Left colon (tissue), 2 donors: ENCODE measurements at regions not wholly inside any gene's neighbourhood (a gene's known extent, or its start where the extent isn't known, plus 50 kb on each side); places are given as distances from the start of the nearest gene placed in this dataset.

ENCODE experiments used
- ATAC-seq: fragments of 200-7000 bp; cut with Tn5 transposase; one replicate; pipeline ENCODE4 v1.9.1; 2020; ENCODE audit warnings: mild to moderate bottlenecking, moderate library complexity
- DNase-seq, 2 donors: peaks; one replicate each; pipeline ENCODE4 v3.0.0-alpha.2; 2020
- intact Hi-C, 2 donors: fragments of 100-400 bp; cut with DNase I in 1 of 2; cut with micrococcal nuclease in 1 of 2; formaldehyde crosslinking; loops; one replicate each; pipeline versions ENCODE4 v1.11.2 to v1.14.0; 2022; cut with DNase I, micrococcal nuclease
- donor health status: DM: no; HTN: no; CAD: no.
- donor health status: DM: yes; HTN: yes; CAD: no.

DNA sequence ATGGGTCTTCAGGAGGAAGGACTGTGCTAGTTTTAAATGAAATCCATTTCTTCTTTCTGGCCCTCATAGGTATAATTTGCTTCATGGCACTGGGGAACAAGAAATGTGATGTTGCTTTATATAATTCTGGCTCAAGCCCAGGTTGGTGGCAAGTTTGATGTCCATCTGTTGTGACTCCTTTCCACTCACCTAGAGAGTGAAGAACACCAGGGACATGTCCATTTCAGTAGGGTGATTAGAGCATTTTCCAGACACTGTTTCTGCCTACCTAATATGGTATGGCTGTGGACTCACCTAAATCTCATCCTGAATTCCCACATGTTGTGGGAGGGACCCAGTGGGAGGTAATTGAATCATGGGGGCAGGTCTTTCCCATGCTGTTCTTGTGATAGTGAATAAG, 278.1 kb downstream of the LMX1A start:
- ATAC-seq (no peak), DNase-seq (no peak)
- intact Hi-C loops: loop anchor here in 1 of 2 donors (10.0 kb wide), 1 partner anchor 1544 kb away; no protein-coding TSS in a partner anchor

DNA sequence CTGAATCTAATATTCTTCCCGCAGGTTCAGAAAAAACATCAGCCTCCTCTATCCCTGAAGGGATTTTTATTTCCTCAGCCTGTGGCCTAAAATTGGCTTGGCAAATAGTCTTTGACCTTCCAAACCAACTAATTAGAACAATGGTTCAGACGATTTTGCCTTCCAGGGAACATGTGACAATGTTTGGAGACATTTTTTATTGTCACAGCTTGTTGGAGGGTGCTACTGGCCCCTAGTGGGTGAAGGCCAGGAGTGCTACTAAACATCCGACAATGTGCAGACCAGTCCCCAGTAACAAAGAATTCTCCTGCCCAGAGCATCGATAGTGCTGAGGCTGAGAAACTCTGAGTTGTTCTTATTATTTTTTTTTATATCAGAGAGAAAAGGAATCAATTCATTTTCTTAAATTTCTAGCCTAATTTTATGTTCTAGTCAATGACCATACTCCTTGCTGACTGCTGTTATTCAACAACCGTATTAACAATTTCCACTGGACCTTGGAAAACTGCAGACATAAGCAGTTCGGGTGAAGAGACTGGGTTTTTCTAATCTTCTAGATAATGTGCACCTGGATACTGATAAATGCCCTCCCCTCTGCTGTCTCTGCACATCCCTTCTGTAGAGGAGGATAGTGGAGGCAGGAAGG, 280.7 kb downstream of the LMX1A start:
- intact Hi-C loops: loop anchor here in 1 of 2 donors (10.0 kb wide), 1 partner anchor 1541 kb away; no protein-coding TSS in a partner anchor
- peak; percentile 41 for ATAC-seq
- no peak for DNase-seq

DNA sequence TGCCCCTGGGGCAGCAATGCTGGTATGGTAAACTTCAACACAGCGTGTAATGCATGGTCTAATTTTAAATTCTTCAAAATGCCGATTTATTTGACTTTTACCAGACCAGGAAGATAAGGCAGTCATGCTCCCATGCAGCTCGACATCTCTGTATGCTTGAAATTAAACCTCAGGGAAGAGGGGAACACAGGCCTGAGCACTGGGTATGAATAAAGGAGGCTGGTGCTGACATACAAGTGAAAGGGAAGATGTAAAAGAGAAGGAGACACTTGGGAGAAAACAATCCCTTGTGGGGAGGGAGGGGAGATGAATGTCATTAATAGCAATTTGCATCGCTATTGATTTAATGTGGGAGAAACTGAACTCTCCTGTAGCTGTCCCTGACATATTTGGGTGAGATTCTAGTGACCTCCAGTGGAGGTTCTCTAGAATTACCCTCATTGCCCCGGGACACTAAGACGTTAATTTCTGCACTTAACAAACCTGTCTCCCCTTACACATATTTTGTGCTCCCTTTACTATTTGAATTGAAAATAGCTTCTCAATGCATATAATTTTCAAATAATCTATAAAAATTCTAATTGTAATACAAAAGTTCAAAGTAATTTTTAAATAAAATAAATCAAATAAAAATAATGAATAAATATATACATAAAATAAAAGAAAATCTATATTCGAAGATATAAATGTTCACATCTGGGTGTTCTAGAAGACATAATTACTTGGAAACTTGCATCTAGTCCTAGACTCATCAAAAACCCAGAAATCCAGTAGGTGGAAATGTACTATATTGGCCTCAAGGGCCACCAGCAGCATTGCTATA, 283.1 kb downstream of the LMX1A start:
- DNase-seq: no peak
- ATAC-seq: peak; percentile 53
- intact Hi-C loops: loop anchor here in 1 of 2 donors (10.0 kb wide), 1 partner anchor 1539 kb away; no protein-coding TSS in a partner anchor

DNA sequence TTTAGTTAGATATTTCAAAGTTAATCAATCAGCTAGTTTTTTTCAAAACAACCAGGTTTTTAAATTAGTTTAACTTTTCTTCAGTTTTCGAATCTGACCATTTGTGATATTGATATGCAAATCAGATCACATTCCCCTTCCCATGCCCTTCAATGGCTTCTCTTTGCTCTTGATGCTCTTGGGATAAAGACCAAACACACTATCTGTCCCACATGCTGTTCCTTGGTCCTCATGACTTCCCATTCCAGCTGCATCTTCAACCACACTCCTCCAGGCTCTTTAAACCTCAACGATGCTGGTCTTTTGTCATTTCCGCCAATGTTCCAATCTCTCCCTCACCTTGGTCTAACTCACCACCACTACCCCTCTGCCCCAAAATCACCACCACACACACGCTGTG, 285.8 kb downstream of the LMX1A start:
- intact Hi-C loops: loop anchor here in 1 of 2 donors (10.0 kb wide), 1 partner anchor 1536 kb away; no protein-coding TSS in a partner anchor
- DNase-seq (no peak), ATAC-seq (no peak)

DNA sequence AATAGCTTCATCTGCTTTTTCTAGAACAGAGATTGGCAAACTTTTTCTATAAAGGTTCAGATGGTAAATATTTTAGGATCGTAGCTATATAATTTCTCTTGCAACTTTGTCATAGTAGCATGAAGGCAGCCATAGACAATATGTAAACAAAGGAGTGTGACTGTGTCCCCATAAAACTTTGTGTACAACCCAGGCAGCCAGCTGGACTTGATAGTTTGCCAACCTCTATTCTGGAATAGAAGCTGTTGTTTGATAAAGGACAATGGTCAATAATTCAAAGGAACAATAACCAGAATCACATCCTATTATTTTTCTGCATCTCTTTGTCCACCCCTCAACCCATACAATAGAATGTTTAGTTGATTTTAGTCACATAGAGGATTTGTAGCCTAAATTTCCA, 286.7 kb downstream of the LMX1A start:
- intact Hi-C loops: loop anchor here in 1 of 2 donors (10.0 kb wide), 1 partner anchor 1535 kb away; no protein-coding TSS in a partner anchor
- peak; percentile 94 for ATAC-seq
- peak; percentile 23 to 40 for DNase-seq

DNA sequence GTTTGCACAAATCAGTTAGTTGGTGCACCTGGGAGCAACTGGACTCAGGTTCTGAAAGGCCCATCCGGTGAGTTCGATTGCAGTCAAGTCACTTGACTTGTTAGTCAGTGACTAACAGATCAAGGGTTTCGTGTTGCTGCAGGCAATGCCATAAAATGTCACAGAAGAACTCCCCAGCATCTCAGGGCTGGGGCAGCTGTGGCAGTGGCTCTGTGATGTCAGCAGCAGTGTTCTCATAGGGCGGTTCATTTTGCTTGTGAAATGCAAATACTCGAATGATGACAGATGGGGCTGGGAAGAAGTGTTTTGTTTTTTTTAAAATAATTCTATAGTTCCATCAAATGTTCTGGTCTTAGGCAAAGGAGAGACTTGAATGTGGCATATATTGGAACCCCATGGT, 287.8 kb downstream of the LMX1A start:
- DNase-seq (no peak), ATAC-seq (peak; percentile 61)
- intact Hi-C loops: no loop called here

DNA sequence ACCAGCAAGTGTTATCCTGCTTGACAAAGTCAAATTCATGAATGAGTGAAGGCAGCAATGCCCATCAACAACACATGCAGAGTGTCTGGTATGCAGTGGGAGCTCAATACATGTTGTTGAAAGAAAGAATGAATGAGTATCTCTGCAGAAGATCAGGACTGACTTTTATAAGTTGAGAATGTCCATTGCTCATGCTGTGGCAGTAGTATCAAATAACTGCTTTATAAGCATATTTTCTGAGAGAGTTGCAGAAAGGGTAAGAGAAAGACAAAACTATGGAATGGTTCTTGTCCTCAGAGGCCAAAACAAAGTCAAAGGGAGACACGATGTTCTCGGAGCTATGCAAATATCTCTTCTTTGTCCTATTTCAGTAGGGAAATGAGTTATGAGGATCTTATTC, 288.7 kb downstream of the LMX1A start:
- DNase-seq (no peak), ATAC-seq (no peak)
- intact Hi-C loops: no loop called here

DNA sequence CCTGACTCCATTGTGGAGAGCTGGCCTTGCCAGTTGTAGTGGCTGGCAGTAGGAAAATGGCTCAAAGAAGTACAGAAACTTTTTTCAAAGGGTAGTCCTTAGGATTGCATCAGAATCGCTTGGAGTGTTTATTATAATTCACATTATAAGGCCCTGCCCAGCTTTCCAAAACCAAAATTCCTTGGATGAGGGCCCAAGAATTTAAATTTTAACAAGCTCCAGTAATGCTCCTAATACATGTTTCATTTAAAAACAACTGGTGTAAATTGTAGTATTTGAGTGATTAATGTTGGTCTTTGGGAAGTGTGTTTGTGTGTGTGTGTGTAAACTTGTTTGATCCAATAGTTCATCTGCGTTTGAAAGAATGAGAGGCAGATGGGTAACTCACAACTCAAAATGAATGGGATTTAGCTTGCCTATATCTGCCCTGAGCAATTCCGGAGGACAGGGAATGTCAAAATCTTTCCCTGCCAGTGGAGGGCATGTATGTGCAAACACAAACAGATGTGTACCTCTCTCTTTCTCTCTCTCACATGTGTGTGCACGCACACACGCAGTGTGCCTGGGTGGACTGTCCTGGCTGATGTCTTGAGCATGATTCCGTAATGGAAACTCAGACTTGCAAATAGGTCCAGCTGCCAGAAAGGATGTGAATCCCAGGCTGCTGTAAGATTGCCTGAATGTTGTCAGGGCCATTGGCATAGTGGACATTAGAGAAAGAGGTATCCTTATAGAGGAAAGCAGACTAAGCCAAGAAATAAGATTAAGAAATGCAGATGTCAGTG, 293.1 kb downstream of the LMX1A start:
- ATAC-seq (no peak), DNase-seq (no peak)
- intact Hi-C loops: no loop called here

DNA sequence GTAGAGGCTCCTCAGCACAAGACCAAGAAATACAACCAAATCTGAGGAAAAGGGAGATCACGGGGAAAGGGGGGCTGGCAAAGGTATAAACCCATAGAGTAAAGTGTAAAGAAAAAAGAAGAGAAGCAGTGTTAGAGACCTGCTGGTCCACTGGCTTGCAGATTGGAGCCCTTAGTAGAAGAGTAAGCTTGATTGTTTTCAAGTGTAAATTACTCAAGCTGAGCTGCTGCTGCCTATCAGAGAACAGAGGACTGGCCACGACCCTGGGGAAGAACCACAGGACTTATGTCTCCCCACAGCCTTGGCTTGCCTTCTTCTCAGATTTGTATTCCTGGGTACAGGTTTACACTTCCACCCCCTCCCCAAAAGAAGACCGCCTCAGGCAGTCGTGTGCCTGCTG, 294.2 kb downstream of the LMX1A start:
- no peak for DNase-seq
- intact Hi-C loops: no loop called here
- ATAC-seq: no peak

DNA sequence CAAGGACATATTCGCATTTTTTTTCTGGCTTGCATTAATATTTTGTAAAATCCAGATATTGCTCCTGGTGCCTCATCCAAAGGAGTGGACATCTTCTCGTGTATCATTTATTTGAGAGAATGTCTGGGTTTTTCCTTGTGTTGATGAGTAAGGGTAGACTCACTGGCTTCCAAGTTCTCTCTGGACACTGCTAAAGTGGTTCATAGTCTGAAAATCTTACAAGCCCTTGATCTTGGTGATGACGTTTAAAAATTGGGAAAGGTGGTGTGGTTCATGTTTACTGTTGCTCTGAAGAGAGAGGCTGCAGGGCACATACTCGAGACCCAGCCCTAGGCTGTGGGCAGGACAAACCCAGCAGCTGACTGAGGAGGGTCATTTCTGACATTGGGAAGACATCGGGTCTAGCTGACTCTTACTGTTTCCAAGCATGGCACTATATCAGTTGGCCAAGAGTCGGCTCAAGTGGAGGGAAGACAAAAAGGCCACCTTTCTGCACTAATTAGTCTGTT, 296.2 kb downstream of the LMX1A start:
- intact Hi-C loops: no loop called here
- ATAC-seq: no peak
- no peak for DNase-seq

DNA sequence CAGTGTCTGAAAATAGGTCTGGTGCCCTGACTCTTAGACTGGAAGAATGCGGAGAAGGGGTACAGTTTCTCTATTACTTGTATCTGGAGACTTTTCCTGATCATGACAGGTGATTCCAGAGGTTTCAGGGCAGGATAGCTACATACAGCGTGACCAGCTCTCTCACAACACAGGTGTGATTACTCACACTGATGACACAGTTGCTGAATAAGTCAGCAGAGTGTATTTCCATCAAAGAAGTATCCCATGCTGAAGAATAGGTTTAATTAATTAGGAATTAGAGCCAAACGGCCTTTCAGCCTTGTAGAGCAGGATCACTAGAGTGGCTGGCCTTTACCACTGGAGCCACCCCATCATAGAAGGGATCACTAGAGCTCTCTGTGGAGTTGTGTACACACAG, 298.6 kb downstream of the LMX1A start:
- DNase-seq (no peak), ATAC-seq (no peak)
- intact Hi-C loops: no loop called here

DNA sequence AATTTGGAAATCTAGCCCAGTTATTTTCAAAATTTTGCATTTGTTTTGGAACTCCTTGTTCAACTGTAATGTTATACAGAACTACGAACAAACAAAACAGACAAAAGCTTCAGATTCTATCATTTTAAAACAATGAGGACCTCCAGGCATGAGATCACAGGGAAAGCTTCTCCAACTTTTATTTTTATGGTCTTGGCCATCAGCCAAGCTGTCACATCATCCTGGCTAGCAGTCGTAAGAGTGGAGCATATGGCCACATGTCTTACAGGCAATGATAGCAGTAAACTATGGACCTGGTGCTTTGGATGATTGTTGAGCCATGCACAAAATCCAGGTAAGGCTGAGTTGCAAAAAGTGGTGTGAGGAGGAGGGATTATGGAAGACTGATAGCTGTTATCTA, 299.6 kb downstream of the LMX1A start:
- intact Hi-C loops: no loop called here
- DNase-seq (no peak), ATAC-seq (no peak)

DNA sequence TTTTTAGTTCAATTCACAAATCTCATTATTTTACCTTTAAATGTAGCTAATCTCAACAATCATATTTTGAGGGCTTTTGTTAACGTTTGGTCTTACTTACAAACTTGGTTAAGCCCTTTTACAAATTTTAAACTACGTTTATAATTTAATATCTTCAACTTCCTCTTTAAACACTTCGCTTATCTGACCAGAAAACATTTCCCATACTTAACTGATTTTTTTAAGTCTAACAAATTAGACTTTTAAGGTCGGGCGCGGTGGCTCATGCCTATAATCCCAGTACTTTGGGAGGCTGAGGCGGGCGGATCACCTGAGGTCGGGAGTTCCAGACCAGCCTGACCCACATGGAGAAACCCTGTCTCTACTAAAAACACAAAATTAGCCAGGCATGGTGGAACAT, 300.9 kb downstream of the LMX1A start:
- no peak for DNase-seq
- intact Hi-C loops: no loop called here
- ATAC-seq: no peak

DNA sequence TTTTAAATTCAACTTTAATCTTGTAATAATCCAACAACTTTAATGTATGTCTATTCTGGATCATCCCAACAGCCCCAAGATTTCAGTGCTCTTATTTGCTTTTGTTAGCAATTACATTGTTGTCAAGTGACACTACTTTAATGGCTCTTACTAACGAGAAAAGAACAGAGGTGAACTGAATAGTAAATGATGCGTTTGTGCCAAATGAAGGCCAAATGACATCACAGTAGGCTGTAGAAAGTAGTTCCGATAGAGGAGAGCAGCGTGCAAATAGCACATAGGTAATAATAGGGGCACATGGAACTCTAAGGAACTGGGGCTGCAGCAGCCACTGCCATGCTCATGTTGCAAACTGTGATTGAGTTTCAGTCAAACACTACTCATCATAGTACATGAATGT, 301.9 kb downstream of the LMX1A start:
- intact Hi-C loops: no loop called here
- DNase-seq: no peak
- ATAC-seq: no peak

DNA sequence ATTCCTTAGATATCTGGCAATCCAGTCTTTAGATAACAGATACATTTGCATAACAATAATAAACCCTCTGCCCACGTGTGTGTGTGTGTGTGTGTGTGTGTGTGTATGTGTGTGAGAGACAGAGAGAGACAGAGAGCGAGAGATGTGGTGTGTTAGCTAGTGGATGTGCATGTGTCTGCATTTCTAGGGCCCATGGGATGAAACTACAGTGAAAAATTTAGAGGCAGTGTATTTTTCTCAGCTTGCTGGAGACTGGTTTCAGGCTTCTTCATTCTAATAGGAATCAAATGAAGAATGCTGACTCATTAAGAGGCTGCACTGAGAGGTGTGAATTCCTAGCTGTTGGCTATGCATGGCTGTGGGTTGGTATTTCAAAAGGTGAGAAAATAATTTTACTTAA, 303.2 kb downstream of the LMX1A start:
- intact Hi-C loops: no loop called here
- ATAC-seq (no peak), DNase-seq (no peak)

DNA sequence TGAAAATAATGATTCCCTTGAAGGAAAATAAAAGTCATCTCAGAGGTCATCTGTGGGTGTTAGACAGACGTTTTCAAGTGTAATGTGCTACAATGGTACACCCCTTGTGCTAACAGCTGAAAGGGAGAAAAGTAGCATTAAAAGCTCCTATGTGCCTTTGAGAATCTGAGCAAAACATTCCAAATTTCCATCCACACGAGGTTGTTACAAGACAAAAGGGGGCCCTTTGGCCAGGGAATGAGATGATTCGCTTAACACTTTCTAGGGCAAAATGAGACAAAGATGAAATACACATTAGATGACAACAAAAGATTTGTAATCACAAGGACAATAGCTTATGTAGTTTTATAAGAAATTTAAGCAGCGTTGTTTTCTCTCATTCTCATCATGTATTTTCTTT, 303.6 kb downstream of the LMX1A start:
- DNase-seq (no peak), ATAC-seq (no peak)
- intact Hi-C loops: no loop called here

DNA sequence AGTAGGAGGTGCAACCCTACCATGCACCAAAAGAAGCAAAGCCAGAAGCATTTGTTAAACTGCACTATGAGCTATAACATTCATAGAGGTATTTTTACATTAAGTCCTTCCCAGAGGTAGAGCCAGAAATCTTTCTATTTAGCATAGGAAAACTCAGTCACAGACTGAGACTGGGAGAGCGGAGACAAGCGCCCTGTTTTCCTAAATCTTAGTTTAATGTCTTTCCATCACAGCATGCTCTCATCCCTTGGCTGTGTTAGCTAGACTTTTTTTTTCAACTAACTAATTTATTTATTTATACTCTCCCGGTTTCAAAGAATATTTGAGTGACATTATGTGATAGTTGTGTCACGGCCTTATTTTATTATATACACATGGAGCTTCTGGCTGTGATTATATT, 304.1 kb downstream of the LMX1A start:
- ATAC-seq: no peak
- intact Hi-C loops: no loop called here
- DNase-seq: no peak

DNA sequence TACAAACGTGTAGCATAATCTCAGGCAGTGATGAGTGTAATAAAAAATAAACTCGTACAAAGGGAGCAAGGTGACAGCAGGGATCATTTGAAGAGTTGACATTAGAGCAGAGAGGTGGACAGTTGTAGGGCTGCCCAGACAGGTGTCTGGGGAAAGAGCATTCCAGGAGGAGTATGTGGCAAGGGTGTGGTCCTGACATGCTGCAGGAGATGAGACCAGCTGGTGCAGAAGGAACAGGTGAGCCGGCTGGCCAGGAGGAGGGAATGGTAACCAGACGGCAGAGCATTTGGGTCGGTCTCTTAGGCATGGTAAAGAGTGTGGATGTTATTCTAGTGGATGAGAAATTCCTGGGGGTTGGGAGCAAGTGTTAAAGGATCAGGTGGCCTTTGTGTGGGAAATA, 306.3 kb downstream of the LMX1A start:
- ATAC-seq: peak; percentile 72
- peak in 1 of 2 donors; percentile 9 for DNase-seq

DNA sequence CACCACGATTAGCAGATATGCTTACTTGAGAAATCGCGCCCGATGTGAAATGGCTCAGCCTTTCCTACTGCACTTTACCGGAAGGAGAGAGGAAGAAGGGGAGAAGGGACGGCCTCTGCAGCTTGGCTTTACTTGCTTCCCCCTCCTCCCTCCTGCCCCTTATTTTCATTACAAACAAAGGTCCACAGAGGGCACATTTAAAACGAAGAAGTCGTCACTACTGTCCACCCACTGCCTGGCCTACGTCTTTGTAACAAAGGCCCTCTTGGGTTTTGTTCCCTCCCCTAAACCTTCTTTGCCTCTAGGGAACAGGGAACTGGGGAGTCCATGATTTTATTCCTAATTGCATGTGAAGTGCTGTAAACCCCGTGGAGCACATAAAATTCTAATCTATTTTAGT, 308.5 kb downstream of the LMX1A start:
- intact Hi-C loops: no loop called here
- no peak for ATAC-seq
- no peak for DNase-seq

More for the DNA sequence above, 306.3 kb downstream of the LMX1A start:
- intact Hi-C loops: no loop called here
